IPS DF 6.9 (cell line): ENCODE measurements at regions not wholly inside any gene's neighbourhood (a gene's known extent, or its start where the extent isn't known, plus 50 kb on each side); places are given as distances from the start of the nearest gene placed in this dataset.

Source experiments
- DNase-seq: peaks from one replicate; pipeline ENCODE4 v3.0.0-alpha.2; 2013; ENCODE audit warnings: low read depth, low spot score
- H3K27ac ChIP-seq: one replicate; pipeline ENCODE4 v1.5.1; 2013; ENCODE audit warnings: low read length, control low read depth
- H3K27me3 ChIP-seq: 2 replicates; pipeline ENCODE4 v1.6.1; 2013; ENCODE audit warnings: mild to moderate bottlenecking, low read length; ENCODE audit not compliant: control insufficient read depth, insufficient read depth
- H3K36me3 ChIP-seq: 2 replicates; pipeline ENCODE4 v1.6.1; 2013; ENCODE audit warnings: low read length; ENCODE audit not compliant: control insufficient read depth, insufficient read depth
- H3K4me1 ChIP-seq: 2 replicates; pipeline ENCODE4 v1.6.1; 2013; ENCODE audit warnings: low read length; ENCODE audit not compliant: control insufficient read depth, insufficient read depth
- H3K4me3 ChIP-seq: 2 replicates; pipeline ENCODE4 v1.5.1; 2013; ENCODE audit warnings: mild to moderate bottlenecking, low read length
- H3K9me3 ChIP-seq: 2 replicates; pipeline ENCODE4 v1.6.1; 2013; ENCODE audit warnings: low read length, inconsistent platforms; ENCODE audit not compliant: control insufficient read depth, insufficient read depth
- WGBS: extraction: QIAGEN DNeasy Blood & Tissue Kit; methylation state at CpG from one replicate; pipeline ENCODE4 v1.1.7; 2013; ENCODE audit warnings: mixed read lengths, missing lambda C conversion rate; ENCODE audit not compliant: insufficient read length, insufficient coverage; 5-methylcytosine and 5-hydroxymethylcytosine counted together

DNA sequence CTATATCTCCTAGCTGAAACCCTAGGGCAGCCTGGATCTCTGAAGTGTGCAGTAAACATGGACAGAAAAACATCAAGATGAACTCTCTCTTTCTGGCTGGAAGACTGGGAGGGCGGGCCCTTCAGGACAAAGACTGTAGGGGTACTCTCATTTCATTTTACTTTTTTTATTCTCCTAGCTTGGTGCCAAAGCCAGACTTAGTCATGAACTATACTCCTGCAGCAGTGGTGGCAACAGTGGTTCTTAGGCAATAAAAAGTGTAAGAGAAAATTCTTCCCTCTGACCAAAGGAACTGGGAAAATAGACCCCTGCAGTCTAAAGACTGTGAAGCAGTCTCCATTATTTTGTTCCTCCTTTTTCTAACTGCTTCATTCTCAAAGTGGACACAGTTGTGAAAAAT is 213.8 kb upstream of the JUN start:
- DNase-seq, result no peak
- H3K36me3 ChIP-seq, result no peaks in the 10 kb centered on the region
- WGBS, result no CpG with 5 or more reads among the region's 1 CpG
- H3K4me1 ChIP-seq, result no peaks in the 10 kb centered on the region; the same call in 1 of the 2 replicates
- no peak overlapping the region for H3K27ac ChIP-seq
- no peak overlapping the region for H3K4me3 ChIP-seq
- H3K27me3 ChIP-seq, result no peaks in the 10 kb centered on the region
- H3K9me3 ChIP-seq, result no peaks in the 10 kb centered on the region

DNA sequence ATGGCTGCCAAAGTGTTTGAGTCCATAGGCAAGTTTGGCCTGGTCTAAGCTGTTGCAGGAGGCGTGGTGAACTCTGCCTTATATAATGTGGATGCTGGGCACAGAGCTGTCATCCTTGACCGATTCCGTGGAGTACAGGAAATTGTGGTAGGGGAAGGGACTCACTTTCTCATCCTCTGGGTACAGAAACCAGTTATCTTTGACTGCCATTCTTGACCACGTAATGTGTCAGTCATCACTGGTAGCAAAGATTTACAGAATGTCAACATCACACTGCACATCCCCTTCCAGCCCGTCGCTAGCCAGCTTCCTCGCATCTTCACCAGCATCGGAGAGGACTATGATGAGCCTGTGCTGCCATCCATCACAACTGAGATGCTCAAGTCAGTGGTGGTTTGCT is 215.8 kb upstream of the JUN start:
- Histone ChIP-seq H3K36me3 (no peaks in the 10 kb centered on the region), H3K9me3 (no peaks in the 10 kb centered on the region), H3K4me3 (no peak overlapping the region), H3K27ac (no peak overlapping the region), H3K4me1 (no peaks in the 10 kb centered on the region; the same call in 1 of the 2 replicates), H3K27me3 (no peaks in the 10 kb centered on the region)
- WGBS, result no CpG with 5 or more reads among the region's 8 CpGs
- DNase-seq, result no peak

DNA sequence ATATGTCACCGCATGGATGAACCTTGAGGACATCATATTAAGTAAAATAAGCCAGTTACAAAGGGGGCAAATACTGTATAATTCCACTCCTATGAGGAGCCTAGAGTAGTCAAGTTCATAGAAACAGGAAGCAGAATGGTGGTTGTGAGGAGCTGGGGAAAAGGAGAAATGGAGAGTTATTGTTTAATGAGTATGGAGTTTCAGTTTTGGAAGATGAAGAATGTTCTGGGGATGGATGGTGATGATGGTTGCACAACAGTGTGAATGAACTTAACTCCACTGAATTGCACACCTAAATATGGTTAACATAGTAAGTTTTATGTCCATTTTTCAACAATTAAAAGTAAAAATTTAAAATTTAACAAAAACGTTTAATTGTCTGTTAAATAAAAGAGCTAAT is 220.9 kb upstream of the JUN start:
- WGBS, result no CpG with 5 or more reads among the region's 2 CpGs
- DNase-seq, result no peak
- H3K27ac ChIP-seq, result no peak overlapping the region
- 0 out of 2 replicates have a peak, but pooled peaks cover 1% of the 10 kb centered on the region for H3K27me3 ChIP-seq
- no peak overlapping the region for H3K4me3 ChIP-seq
- H3K36me3 ChIP-seq, result no peaks in the 10 kb centered on the region
- H3K4me1 ChIP-seq, result no peaks in the 10 kb centered on the region; the same call in 1 of the 2 replicates
- no peaks in the 10 kb centered on the region for H3K9me3 ChIP-seq

DNA sequence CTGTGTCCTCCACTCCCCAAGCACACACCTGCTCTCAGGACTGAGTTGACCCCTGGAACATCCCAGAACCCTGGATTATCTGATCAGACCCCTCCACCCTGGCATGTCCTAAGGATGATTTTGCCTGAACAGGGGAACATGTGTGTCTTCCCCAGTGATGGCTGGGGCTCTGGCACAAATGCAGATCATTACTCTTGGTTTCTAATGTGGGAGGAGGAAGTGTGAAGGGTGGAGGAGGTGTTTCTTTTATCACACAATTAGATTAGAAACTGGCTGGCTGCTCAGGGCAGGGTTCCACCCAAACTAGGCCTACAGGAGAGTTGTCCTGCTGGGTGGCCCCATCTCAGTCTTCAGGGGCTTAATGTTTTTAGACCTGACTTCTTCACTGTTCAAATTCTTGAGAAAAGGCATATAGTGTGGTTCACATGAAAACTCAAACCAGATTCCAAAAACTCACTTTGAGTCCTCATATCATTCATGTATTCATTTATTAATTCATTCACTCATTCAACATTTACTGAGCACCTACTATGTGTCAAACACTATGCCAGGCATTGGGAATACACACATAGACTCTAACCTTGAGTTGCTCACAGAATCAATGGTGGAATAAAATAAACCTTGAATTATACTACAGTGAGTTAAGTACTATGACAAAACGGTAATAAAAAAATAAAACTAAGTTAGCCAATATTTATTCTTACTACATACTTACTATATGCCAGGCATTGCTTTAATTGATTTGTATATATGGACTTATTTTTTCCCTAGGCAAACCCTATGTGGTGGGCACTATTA is 221.8 kb upstream of the JUN start:
- DNase-seq, result no peak
- Histone ChIP-seq H3K36me3 (no peaks in the 10 kb centered on the region), H3K27me3 (0 out of 2 replicates have a peak, but pooled peaks cover 1% of the 10 kb centered on the region), H3K9me3 (no peaks in the 10 kb centered on the region), H3K4me1 (no peaks in the 10 kb centered on the region; the same call in 1 of the 2 replicates), H3K4me3 (no peak overlapping the region), H3K27ac (no peak overlapping the region)
- no CpG with 5 or more reads among the region's 1 CpG for WGBS

DNA sequence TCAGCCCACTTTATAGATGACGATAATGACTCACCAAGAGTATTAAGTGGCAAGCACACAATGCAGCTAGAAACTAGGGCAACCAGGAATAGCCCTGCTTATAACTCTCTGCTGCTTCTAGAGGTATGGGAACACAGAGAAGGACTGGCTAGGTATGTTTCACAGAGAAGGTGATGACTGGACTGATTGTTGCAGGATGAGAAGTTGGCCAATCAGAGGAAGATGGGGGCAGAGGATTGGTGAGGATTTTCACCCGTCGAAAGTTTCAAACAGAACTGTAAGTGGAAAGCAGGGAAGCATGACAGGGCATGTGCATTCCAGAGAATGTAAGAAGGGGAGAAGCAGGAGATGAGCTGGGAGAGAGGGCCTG is 222.4 kb upstream of the JUN start:
- Histone ChIP-seq H3K9me3 (no peaks in the 10 kb centered on the region), H3K4me1 (no peaks in the 10 kb centered on the region; the same call in 1 of the 2 replicates)
- WGBS, result no CpG with 5 or more reads among the region's 3 CpGs

DNA sequence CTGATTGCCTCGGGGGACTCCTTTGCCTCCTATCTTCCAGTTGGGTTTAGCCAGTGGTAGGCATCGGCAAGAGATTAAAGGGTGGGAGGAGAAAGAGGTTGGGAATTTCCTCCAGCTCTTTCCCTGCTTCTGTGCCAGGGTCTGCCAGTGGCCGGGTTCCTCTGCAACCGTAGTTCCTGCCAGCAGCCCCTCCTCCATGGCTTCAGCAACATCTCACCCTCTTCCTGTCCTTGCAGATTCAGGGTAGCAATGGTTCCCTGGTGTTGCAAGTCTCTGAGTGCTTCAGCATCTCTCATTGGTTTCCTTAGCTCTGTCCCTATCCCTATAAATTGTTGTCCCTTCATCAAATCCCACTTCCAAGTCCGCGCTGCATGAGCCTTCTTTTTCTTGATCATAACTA is 223.1 kb upstream of the JUN start:
- H3K4me1 ChIP-seq, result no peaks in the 10 kb centered on the region; the same call in 1 of the 2 replicates
- H3K27me3 ChIP-seq, result 0 out of 2 replicates have a peak, but pooled peaks cover 1% of the 10 kb centered on the region
- H3K4me3 ChIP-seq, result no peak overlapping the region
- H3K36me3 ChIP-seq, result no peaks in the 10 kb centered on the region
- no CpG with 5 or more reads among the region's 6 CpGs for WGBS
- H3K9me3 ChIP-seq, result no peaks in the 10 kb centered on the region
- no peak for DNase-seq
- no peak overlapping the region for H3K27ac ChIP-seq

More for the DNA sequence above, 222.4 kb upstream of the JUN start:
- H3K36me3 ChIP-seq, result no peaks in the 10 kb centered on the region
- no peak overlapping the region for H3K27ac ChIP-seq
- H3K27me3 ChIP-seq, result 0 out of 2 replicates have a peak, but pooled peaks cover 1% of the 10 kb centered on the region
- DNase-seq, result no peak
- no peak overlapping the region for H3K4me3 ChIP-seq

DNA sequence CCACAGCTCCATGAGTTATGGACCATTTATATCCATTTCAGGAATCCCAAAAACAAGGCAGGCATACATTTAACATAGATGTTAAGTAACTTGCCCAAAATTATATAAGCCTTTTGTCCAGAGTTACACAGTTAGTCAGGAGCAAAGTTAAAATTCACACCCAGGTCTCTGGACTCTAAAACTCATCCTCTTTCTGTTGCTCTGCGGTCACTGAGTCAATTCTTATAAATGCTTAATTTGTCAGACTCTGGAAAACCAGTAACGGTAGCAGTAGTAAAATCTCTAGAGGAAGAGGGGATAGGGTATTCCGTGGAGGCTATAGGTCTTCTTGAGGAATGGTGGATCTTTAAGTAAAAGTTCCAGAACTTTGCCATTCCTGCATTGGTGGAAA is 223.6 kb upstream of the JUN start:
- H3K27me3 ChIP-seq, result 0 out of 2 replicates have a peak, but pooled peaks cover 1% of the 10 kb centered on the region
- no peaks in the 10 kb centered on the region for H3K9me3 ChIP-seq
- H3K27ac ChIP-seq, result no peak overlapping the region
- no CpG with 5 or more reads among the region's 3 CpGs for WGBS
- H3K4me1 ChIP-seq, result no peaks in the 10 kb centered on the region; the same call in 1 of the 2 replicates
- no peak for DNase-seq
- H3K4me3 ChIP-seq, result no peak overlapping the region
- no peaks in the 10 kb centered on the region for H3K36me3 ChIP-seq

DNA sequence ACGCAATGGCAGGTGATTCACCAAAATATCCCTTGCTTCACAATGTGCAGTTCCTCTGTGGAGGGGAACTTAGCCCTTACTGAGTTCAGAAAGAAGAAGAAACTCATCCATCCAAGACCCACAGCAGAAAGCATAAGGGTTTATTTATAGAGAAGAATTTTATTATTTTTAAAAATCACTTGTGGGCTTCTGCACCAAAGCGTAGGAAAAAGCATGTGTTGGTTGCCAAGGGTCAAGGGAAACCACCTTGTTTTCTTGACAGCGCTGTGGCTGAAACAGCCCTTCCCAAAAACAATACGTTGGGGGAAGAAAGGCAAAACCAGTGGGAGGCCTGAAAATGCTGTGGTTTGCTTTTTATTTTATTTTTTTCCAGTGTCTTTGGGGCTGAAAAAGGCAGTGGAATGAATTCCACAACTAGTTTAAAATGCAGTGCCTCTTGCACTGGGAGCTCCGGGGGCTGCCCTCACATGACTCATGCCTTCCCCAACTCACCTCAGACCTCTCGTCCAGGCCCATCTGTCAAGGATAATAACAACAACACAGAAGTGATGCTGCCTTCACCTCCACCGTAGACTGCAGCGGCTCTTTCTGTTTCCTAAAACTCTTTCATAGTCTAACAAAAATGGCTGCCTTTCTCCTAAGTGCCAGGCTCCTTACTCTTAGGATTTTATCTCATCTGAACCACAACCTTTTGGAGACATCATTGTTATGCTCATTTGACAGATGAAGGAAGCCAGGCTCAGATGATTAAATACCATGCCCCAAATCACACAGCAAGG is 224.2 kb upstream of the JUN start:
- H3K27ac ChIP-seq, result no peak overlapping the region
- DNase-seq, result no peak
- no CpG with 5 or more reads among the region's 8 CpGs for WGBS
- H3K27me3 ChIP-seq, result 0 out of 2 replicates have a peak, but pooled peaks cover 1% of the 10 kb centered on the region
- no peak overlapping the region for H3K4me3 ChIP-seq
- no peaks in the 10 kb centered on the region for H3K9me3 ChIP-seq
- H3K4me1 ChIP-seq, result no peaks in the 10 kb centered on the region
- no peaks in the 10 kb centered on the region for H3K36me3 ChIP-seq

DNA sequence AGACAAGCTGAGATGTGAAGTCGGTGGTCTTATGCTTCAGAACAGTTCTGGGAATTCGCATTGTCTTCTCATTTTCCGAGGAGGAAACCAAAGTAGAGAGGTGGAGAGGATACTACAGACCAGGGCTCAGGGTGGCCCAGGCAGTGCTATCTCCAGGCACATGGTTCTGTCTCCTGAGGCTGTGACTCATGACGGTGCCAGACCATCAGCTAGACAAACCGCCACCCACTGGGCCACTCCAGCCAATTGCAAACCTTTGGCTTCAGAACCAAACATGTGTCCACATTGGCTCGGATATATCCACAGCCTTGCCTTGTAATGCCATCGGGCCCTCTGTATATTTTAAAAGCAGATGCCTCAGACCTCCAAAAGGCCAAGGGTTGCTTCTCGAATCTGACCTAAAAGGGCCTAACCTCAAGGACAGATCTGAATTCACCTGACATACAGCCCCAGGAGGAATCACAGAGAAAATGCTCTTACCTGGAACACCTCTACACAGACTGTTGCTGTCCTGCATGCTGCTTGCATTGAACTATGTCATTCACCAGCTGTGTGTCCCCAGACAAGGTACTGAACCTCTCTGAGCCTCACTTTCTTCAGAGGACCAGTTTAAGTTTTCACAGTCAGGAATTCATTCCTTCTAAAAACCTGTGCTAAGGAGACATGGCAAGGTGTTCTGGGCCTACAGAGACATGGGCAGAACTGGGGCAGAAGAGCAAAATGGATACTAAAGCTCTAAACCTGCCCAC is 224.9 kb upstream of the JUN start:
- no peak overlapping the region for H3K4me3 ChIP-seq
- no peaks in the 10 kb centered on the region for H3K9me3 ChIP-seq
- DNase-seq, result no peak
- no peaks in the 10 kb centered on the region for H3K4me1 ChIP-seq
- no peaks in the 10 kb centered on the region for H3K36me3 ChIP-seq
- H3K27me3 ChIP-seq, result 0 out of 2 replicates have a peak, but pooled peaks cover 1% of the 10 kb centered on the region
- WGBS, result no CpG with 5 or more reads among the region's 8 CpGs
- no peak overlapping the region for H3K27ac ChIP-seq

DNA sequence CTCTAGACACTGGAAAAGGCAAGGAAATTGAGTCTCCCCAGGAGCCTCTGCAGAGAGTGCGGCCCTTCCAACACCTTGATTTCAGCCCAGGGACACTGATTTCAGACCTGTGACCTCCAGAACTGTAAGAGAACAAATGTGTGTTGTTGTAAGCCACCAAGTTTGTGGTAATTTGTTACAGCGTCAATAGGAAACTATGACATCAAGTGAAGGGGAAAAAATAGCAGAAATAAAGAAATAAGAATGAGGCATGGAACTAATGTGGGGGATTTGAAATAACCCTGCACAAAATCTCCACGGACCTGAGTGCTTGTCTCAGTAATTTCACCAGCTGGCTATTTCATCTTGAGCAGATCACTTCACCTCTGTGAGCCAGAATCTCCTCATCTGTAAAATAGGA is 227.8 kb upstream of the JUN start:
- H3K4me3 ChIP-seq, result no peak overlapping the region
- DNase-seq, result no peak
- no peaks in the 10 kb centered on the region for H3K36me3 ChIP-seq
- WGBS, result no CpG with 5 or more reads among the region's 3 CpGs
- H3K4me1 ChIP-seq, result peaks cover 2% of the 10 kb centered on the region; the same call in 1 of the 2 replicates
- H3K27ac ChIP-seq, result no peak overlapping the region
- H3K27me3 ChIP-seq, result no peaks in the 10 kb centered on the region
- no peaks in the 10 kb centered on the region for H3K9me3 ChIP-seq
